Right hindlimb (tissue), 1 donor: ENCODE measurements at regions not wholly inside any gene's neighbourhood (a gene's known extent, or its start where the extent isn't known, plus 50 kb on each side); places are given as distances from the start of the nearest gene placed in this dataset.
"Not testable (repeated sequence)": the region's sequence is repeated elsewhere in the genome, so short reads cannot be mapped to it uniquely, and the experiment has no call there.

Experiments
- DNase-seq: peaks from one replicate; pipeline ENCODE4 v3.0.0-alpha.2; 2018

DNA sequence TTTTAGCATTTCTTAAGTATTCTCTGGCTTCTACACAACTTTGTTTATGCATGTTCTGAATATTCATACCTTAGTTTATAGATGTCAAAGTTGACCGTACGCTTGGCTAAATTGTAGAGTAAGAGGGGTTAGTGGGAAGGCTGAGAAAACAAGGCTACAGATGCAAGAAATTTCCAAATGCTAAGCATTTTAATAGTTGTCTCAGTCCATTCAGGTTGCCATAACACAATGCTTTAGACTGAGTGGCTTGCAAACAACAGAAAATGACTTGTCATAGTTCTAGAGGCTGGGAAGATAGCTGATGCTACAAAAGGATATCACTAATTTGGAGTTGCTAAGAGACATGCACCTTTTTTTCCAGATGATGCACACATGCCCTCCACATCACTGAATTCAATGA is 53.0 kb upstream of the C1QTNF3 start:
- not testable (repeated sequence) for DNase-seq

DNA sequence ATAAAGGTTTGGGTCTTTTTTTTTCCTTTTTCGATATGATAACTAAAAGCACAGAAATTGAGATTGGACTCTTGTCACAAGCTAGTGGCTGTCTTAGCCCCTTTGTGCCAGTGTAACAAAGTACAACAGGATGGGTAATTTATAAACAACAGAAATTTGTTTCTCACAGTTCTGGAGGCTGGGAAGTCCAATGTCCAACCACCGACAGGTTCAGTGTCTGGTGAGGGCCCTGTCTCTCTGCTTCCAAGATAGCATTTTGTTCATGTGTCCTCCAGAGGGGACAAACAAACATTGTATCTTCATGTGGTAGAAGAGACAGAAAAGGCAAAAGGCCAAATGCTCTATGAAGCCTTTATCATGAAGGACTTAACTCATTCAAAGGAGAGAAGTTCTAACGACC is 56.9 kb upstream of the C1QTNF3 start:
- not testable (repeated sequence) for DNase-seq

DNA sequence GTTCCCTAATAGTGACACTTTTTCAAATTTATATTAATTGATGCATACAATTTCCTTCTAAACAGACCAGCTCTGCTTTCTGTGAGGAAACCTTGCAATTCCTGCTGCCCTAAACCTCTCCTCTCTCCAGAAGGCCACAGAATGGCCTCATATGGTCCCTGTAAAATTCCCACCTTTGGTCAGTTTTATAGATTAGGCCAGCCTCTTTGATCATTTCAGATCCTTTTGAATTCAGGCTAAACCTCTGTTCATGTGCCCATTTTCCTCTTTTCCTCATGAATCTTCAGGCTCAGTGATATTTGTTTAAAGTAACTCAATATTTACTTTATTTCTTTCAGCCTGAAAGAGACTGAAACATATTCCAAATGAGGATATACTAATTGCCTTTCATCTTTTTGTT is 58.6 kb upstream of the C1QTNF3 start:
- not testable (repeated sequence) for DNase-seq

DNA sequence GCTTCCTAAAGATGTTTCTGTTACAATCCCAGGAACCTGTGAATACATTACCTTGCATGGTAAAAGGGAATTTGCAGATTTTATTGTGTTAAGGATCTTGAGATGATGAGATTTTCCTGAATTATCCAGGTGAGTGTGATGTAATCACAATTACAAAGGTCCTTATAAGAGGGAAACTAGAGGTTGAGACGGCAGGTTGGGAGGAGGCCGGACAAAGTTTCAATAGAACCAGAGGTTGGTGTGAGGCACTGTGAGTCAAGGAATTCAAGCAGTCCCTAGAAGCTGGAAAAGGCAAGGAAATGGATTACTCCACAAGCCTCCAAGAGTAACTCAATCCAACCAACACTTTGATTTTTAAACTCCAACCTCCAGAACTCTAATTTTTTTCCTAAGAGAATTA is 65.9 kb upstream of the C1QTNF3 start:
- not testable (repeated sequence) for DNase-seq

DNA sequence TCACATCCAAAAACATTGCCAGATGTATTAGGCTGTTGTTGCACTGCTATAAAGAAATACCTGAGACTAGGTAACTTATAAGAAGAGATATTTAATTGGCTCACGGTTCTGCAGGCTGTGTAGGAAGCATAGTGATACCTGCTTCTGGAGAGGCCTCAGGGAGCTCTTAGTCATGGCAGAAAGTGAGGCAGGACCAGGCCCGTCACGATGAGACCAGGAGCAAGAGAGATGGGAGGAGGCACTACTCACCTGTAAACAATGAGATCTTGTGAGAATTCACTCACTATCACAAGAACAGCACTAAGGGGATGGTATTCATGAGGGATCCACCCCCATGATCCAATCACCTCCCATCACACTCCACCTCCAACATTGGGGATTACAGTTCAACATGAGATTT is 81.3 kb upstream of the C1QTNF3 start:
- DNase-seq: not testable (repeated sequence)

DNA sequence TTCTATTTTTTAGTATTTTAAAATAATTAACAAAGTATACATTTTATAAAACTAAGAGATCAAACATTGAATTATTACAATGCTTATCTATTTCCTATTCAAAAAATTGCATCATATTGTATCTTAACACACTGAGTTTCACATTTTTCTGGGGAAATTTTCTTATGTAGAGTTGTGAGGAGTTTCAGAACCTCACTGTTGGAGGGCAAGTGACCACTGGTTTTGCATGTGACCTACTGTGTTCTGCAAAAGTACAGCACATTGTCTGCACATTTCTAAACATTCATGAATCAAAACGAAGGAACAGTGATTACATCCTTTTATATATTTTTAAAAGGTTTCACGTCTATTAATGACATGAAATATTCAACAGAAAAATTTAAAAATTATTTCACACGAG is 82.3 kb upstream of the C1QTNF3 start:
- DNase-seq: not testable (repeated sequence)

DNA sequence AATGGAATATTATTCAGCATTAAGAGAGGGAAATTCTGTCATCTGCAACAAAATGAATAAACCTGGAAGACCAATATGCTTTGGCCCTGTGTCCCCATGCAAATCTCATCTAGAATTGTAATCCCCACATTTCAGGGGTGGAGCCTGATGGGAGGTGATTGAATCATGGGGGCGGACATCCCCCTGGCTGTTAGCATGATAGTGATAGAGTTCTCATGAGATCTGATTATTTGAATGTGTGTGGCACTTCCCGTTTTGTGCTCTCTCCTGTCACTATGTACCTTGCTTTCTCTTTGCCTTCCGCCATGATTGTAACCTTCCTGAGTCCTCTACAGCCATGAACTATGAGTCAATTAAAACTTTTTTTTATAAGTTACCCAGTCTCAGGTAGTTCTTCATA is 83.7 kb upstream of the C1QTNF3 start:
- not testable (repeated sequence) for DNase-seq

DNA sequence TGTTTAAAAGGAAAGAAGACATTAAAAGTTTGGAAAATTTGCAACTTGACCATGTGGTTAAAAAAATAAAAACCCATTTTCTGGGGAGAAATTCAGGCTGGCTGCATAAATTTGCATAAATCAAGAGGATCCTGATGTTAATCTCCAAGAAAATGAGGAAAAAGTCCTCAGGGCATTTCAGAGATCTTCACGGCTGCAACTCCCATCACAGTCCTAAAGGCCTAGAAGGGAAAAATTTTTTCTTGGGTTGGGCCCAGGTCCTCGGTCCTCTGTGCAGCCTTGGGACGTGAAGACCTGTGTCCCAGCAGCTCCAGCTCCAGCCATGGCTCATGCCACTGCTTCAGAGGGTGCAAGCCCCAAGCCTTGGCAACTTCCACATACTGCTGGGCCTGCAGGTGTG is 84.8 kb upstream of the C1QTNF3 start:
- DNase-seq: not testable (repeated sequence)

DNA sequence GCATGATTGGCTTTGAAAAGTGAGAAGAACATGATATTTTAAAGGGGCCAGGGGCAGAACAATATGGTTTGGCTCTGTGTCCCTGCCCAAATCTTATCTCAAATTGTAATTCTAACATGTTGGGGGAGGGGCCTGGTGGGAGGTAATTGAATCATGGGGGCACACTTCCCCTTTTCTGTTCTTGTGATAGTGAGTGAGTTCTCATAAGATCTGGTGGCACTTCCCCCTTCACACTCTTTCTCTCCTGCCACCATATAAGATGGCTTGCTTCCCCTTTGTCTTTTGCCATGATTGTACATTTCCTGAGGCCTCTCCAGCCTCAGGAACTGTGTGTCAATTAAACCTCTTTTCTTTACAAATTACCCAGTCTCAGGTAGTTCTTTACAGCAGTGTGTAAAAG is 85.9 kb upstream of the C1QTNF3 start:
- DNase-seq: not testable (repeated sequence)

DNA sequence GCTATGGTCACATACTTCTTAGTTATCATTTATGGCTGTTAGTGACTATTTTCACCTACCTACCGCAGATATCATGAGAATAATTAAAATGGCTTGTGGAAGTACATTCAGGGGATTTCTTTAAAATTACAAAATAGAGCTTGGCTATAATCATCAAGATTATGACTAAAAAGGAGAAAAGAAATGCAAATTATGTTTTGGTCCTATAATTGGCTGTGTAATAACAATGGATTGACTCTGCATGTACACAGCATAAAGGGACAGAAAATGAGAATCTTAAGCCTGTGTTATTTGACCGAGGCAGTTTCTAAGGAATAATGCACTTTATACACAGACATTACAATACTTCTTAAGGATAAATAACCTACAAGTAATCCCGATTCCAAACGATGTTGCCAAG is 112.0 kb upstream of the C1QTNF3 start:
- not testable (repeated sequence) for DNase-seq

DNA sequence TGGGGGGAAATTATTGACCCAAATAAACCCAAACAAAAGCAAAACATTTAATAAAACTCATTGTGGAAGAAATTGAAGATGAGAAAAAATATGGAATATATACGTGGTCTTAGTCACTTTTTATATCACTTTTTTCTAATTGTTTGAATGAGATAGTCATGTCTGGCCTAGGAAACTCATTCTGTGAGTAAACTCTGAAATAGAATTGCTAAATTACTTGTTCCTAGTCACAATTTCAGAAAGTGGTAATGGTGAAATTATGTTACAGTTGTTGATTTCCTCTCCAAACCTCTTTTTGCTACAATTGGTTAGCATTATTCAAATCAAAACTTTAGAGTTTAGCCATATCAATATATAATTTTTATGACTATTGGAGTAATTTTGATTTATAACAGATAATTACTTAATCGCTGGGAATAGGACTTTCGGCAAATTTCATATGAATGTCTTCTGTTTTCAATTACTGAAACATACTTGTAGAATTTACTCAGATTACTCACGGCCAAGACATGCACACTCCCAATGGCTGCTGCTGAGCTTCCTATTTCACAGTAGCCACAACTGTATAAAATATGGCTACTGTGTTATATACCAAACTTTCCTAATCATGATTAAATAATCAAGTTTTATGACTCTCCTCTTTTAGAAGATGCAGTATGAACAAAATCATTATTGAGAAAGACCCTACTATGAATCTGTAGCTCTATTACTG is 113.8 kb upstream of the C1QTNF3 start:
- not testable (repeated sequence) for DNase-seq

DNA sequence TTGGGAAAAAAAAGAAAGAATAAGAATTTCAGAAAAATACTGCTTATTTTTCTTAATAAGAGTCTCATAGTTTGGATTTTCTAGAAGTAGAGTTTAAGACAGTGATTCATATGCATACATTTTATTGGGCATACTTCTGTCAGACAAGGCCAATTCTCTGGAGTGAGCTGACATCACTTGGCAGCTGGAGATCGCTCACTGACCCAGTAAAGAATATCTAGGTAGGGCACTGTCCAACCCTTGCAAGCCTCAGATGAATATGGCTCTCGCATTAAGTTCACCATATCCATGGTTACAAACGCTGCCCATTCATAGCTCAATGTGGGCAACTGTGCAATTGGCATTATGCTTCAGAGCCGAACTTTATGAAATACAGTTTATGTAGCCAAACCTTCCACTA is 117.9 kb upstream of the C1QTNF3 start:
- not testable (repeated sequence) for DNase-seq

DNA sequence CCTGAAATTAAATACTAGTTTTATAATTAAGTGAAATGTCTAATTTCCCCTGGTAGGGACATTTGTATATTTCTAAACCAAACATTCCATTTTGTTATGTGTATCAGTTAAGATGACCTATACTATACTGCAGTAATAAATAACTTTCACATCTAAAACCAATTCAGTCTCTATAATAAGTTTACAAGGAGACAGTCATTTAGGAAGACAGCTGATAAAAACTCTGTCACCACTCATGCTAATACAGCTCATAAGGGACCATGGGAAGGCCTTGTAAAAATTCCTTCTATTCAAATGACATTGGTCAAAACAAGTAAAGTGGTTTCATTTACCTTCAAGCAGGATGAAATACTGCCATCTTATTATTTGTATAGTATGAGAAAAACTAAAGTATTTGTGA is 128.4 kb upstream of the C1QTNF3 start:
- not testable (repeated sequence) for DNase-seq

DNA sequence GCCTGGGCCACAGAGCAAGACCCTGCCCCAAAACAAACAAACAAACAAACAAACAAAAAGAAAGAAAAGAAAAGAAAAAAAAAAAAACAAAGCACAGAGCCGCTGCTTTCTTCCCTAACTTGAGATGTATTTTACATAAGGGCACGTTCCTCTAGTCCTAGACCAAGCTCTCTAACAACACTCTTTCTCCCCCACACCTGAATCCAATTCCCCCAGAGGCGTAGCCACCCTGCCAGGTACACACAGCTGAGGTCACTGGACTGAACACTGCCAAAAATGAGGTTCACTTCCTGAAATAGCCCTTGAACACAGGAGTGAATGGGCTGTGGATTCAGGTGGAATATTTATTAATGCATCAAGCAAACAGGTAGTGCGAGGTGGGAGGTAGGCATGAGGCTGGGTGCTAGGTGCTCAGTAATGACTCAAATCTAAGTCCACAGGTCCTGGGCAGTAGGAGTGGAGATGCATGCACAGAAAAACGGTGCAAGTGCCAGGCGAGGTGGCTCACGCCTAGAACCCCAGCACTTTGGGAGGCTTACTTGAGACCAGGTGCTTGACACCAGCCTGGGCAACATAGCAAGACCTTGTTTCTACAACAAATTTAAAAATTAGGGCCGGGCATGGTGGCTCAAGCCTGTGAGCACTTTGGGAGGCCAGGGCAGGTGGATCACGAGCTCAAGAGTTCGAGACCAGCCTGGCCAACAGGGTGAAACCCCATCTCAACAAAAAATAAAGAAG is 136.6 kb upstream of the C1QTNF3 start:
- peak; percentile 14 for DNase-seq

DNA sequence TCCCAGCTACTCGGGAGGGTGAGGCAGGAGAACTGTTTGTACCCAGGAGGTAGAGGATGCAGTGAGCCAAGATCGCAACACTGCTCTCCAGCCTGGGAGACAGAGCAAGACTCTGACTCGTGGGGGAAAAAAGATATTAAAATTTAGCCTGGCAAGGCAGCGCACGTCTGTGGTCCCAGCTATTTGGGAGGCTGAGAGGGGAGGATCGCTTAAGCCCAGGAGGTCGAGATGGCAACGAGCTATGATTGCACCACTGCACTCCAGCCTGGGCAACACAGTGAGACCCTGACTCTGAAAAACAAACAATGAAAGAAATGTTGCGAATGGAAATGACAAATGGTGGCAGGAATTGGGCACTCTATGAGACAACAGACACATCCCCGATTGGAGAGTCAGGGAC is 137.2 kb upstream of the C1QTNF3 start:
- DNase-seq: not testable (repeated sequence)

DNA sequence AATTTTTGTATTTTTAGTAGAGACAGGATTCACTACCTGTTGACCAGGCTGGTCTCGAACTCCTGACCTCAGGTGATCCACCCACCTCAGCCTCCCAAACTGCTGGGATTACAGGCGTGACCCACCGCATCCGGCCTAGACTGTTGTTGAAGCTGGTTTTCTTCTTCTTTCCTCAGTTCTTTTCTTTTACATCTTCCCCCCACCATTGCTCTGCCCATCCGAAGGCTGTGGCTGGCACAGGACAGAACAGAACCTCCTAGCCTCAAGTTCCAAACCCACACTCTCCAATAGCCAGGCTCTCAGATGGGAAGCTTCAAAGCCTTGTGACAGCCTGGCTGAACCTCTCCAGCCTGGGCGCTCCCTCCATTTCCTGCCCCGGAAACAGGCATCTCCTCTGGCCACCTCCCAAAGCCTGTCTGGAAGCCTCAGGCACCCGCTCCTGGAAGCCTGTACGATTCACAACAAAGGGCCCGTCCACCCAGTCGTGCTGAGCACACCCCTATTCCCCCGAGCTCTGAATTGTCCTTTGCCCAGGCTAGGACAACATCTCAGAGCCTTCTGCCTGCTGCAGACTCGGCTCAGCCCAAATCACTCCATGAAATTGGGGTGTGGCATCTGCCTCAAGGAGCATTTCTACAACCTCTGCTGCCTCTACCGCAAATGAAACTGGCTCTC is 138.1 kb upstream of the C1QTNF3 start:
- not testable (repeated sequence) for DNase-seq

DNA sequence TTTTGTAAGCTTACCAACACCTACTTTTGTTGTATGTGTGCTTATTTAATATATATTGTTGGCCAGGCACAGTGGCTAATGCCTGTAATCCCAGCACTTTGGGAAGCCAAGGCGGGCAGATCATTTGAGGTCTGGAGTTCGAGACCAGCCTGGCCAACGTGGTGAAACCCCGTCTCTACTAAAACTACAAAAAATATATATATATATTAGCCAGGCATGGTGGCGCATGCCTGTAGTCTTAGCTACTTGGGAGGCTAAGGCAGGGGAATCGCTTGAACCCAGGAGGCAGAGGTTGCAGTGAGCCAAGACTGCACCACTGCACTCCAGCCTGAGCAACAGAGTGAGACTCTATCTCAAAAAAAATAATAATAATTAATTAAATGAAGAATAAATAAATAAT is 142.0 kb upstream of the C1QTNF3 start:
- not testable (repeated sequence) for DNase-seq

DNA sequence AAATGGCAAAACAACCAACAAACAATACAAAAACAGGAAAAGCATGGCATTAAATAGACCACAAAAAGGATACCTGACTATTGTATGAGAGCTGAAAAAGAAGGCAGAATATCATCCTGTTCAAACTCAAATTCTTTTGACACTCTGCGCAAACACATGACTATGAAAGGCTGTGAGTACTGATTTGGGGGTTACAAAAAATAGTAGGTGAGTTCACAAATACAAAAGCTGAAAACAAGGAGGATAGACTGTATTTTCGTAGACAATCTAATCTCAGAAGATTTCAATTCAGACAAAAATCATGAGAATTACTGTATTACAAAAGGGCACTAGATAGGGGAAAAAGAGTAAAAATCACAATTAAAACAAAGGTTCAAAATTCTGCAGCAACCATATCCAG is 142.6 kb upstream of the C1QTNF3 start:
- not testable (repeated sequence) for DNase-seq

DNA sequence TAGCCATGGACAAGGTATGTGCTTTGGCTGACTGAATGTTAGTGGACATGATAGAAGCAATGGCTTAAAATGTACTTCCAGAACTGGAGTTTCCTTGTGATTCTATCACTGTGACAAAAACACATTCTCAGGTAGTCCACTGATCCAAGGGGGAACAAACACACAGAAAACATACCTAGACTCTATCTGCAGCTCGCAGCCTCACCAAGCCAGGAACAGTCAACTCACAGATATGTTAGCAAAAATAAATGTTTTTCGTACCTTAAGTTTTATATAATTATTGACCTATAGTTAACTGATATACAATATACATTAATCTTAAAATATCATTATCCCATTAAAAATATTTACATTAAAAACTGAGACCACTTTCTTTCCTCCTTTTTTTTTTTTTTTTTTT is 143.1 kb upstream of the C1QTNF3 start:
- not testable (repeated sequence) for DNase-seq

DNA sequence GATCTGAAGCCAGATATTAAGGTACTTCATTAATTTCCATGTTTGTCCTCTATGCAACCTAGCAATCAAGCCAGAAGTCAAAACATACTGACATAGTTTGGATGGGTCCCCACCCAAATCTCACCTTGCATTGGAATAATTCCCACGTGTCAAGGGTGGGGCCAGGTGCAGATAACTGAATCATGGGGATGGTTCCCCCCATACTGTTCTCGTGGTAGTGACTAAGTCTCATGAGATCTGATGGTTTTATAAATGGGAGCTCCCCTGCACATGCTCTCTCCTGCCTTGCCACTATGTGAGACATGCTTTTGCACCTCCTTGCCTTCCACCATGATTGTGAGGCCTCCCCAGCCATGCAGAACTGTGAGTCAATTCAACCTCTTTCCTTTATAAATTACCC is 143.9 kb upstream of the C1QTNF3 start:
- DNase-seq: peak; percentile 4

DNA sequence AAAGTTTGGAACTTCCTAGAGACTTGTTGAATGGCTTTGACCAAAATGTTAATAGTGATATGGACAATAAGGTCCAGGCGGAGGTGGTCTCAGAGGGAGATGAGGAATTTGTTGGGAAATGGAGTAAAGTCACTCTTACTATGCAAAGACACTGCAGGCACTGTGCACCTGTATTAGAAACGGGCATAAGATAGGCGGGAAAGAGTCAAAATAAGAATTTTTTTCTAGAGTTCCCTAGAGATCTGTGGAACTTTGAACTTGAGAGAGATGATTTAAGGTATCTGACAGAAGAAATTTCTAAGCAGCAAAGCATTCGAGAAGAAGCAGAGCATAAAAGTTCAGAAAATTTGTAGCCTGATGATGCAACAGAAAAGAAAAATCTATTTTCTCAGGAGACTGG is 144.4 kb upstream of the C1QTNF3 start:
- not testable (repeated sequence) for DNase-seq

DNA sequence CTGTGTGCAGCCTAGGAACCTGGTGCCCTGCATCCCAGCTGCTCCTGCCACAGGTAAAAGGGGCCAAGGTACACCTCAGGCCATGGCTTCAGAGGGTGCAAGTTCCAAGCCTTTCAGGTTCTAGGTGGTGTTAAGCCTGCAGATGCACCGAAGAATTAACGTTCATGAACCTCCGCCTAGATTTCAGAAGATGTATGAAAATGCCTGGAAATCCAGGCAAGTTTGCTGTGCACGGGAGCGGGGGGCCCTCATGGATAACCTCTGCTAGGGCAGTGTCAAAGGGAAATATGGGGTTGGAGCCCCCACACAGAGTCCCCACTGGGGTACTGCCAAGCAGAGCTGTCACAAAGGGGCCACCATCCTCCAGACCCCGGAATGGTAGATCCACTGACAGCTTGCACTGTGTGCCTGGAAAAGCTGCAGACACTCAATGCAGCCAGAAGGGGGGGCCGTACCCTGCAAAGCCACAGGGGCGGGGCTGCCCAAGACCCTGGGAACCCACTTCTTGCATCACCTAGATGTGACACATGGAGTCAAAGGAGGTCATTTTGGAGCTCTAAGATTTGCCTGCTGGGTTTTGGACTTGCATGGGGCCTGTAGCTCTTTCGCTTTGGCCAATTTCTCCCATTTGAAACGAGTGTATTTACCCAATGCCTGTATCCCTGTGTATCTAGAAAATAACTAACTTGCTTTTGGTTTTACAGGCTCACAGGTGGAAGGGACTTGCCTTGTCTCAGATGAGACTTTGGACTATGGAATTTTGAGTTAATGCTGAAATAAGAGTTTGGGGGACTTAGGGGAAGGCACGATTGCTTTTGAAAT is 145.2 kb upstream of the C1QTNF3 start:
- peak; percentile 39 for DNase-seq

DNA sequence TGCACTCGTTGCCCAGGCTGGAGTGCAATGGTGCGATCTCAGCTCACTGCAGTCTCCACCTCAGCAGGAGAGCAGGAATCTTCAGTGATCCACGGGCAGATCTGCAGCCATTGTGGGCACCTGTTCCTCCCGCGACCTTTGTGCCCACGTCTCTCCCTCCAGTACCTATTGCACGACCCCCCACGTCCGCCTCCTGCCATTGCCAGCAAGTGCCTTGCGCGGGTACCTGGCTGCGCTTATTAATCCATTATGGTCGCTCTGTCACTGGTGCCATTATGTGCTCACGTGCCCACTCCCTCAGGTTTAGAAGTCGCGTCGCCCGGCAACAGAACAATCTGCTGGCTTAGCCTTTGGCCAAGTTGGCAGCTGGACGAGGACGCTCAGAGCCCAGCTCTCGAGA is 146.2 kb upstream of the C1QTNF3 start:
- not testable (repeated sequence) for DNase-seq
